IMR-90 (cell line): ENCODE measurements at regions not wholly inside any gene's neighbourhood (a gene's known extent, or its start where the extent isn't known, plus 50 kb on each side); places are given as distances from the start of the nearest gene placed in this dataset.

ENCODE experiments used
- ATAC-seq: fragments of 200-7000 bp; cut with Tn5 transposase; 2 replicates; pipeline ENCODE4 v1.9.1; 2020; ENCODE audit warnings: low read depth, mild to moderate bottlenecking, moderate library complexity
- BruUV-seq: library from RNA; stranded (reverse); fragments of 400-500 nt; replicated peaks from 2 replicates; lab custom pipeline; 2021; lab: Mats Ljungman, UMichigan
- CTCF ChIA-PET: fragments of 300-600 bp; formaldehyde crosslinking; extraction: SDS; loops from one replicate; lab custom pipeline; 2021; ENCODE audit warnings: antibody characterized with exemption; lab: Yijun Ruan, JAX
- POLR2A ChIA-PET: fragments of 300-600 bp; sonication (Branson Sonifier 250); formaldehyde crosslinking; loops from one replicate; lab custom pipeline; 2022; ENCODE audit warnings: antibody characterized with exemption; ENCODE audit not compliant: unreplicated experiment; lab: Charles Lee
- DNase-seq: peaks from one replicate; pipeline ENCODE4 v3.0.0; 2013
- H2AFZ ChIP-seq: replicated peaks from 2 replicates; pipeline ENCODE3; 2013; ENCODE audit warnings: low read length, mild to moderate bottlenecking; ENCODE audit not compliant: poor library complexity
- H2AK5ac ChIP-seq: 2 replicates; pipeline ENCODE4 v1.6.1; 2013; ENCODE audit warnings: low read depth, low read length, inconsistent platforms
- H2AK9ac ChIP-seq: replicated peaks from 2 replicates; pipeline ENCODE3; 2013; ENCODE audit warnings: mild to moderate bottlenecking, low read depth, low read length, moderate library complexity; ENCODE audit not compliant: poor library complexity
- H2BK120ac ChIP-seq: 2 replicates; pipeline ENCODE4 v1.6.1; 2013; ENCODE audit warnings: low read depth, low read length, inconsistent platforms
- H2BK15ac ChIP-seq: 3 replicates; pipeline ENCODE4 v1.6.1; 2013; ENCODE audit warnings: low read depth, low read length, inconsistent platforms
- H2BK20ac ChIP-seq: 2 replicates; pipeline ENCODE4 v1.6.1; 2013; ENCODE audit warnings: low read depth, mild to moderate bottlenecking, inconsistent platforms, low read length, moderate library complexity
- H2BK5ac ChIP-seq: 2 replicates; pipeline ENCODE4 v1.6.1; 2013; ENCODE audit warnings: mild to moderate bottlenecking, low read depth, low read length, inconsistent platforms; ENCODE audit not compliant: poor library complexity, severe bottlenecking
- H3K14ac ChIP-seq: replicated peaks from 2 replicates; pipeline ENCODE4 v1.6.1; 2013; ENCODE audit warnings: low read depth, low read length, inconsistent platforms
- H3K18ac ChIP-seq: 2 replicates; pipeline ENCODE4 v1.6.1; 2013; ENCODE audit warnings: low read depth, low read length, control low read depth
- H3K23ac ChIP-seq: 2 replicates; pipeline ENCODE4 v1.6.1; 2013; ENCODE audit warnings: low read depth, low read length, inconsistent platforms
- H3K27ac ChIP-seq: 2 replicates; pipeline ENCODE4 v1.5.1; 2013; ENCODE audit warnings: mild to moderate bottlenecking, control low read depth, low read length; ENCODE audit not compliant: insufficient read depth
- H3K27me3 ChIP-seq: 2 replicates; pipeline ENCODE4 v1.6.1; 2013; ENCODE audit warnings: low read length; ENCODE audit not compliant: control insufficient read depth, insufficient read depth
- H3K36me3 ChIP-seq: 2 replicates; pipeline ENCODE4 v1.6.1; 2013; ENCODE audit warnings: low read length, mixed read lengths; ENCODE audit not compliant: control insufficient read depth, insufficient read depth
- H3K4ac ChIP-seq: 2 replicates; pipeline ENCODE4 v1.6.1; 2013; ENCODE audit warnings: low read depth, low read length, inconsistent platforms
- H3K4me1 ChIP-seq: 2 replicates; pipeline ENCODE4 v1.6.1; 2013; ENCODE audit warnings: low read length, mixed read lengths; ENCODE audit not compliant: control insufficient read depth, insufficient read depth
- H3K4me2 ChIP-seq: 2 replicates; pipeline ENCODE4 v1.6.1; 2013; ENCODE audit warnings: low read depth, mild to moderate bottlenecking, control low read depth, low read length, moderate library complexity
- H3K4me3 ChIP-seq: 2 replicates; pipeline ENCODE4 v1.5.1; 2013; ENCODE audit warnings: low read depth, mild to moderate bottlenecking, control low read depth, low read length, moderate library complexity; ENCODE audit not compliant: insufficient read depth
- H3K56ac ChIP-seq: 2 replicates; pipeline ENCODE4 v1.6.1; 2013; ENCODE audit warnings: low read length, inconsistent platforms; ENCODE audit not compliant: insufficient read depth; ENCODE audit errors: extremely low read depth
- H3K79me1 ChIP-seq, 2 experiments: 2 replicates each; pipeline ENCODE4 v1.6.1; 2013; ENCODE audit warnings: low read length in 2 of 2, inconsistent platforms in 1 of 2, low read depth in 1 of 2
- H3K9ac ChIP-seq: 2 replicates; pipeline ENCODE4 v1.6.1; 2013; ENCODE audit warnings: low read depth, low read length, control low read depth
- H3K9me1 ChIP-seq: 2 replicates; pipeline ENCODE4 v1.6.1; 2013; ENCODE audit warnings: low read length, inconsistent platforms; ENCODE audit not compliant: insufficient read depth
- H3K9me3 ChIP-seq: 2 replicates; pipeline ENCODE4 v1.6.1; 2013; ENCODE audit warnings: low read length; ENCODE audit not compliant: control insufficient read depth, insufficient read depth
- H4K20me1 ChIP-seq: 2 replicates; pipeline ENCODE4 v1.6.1; 2013; ENCODE audit warnings: low read length, inconsistent platforms; ENCODE audit not compliant: insufficient read depth
- H4K5ac ChIP-seq: 2 replicates; pipeline ENCODE4 v1.6.1; 2013; ENCODE audit warnings: mild to moderate bottlenecking, low read depth, low read length, control low read depth
- H4K8ac ChIP-seq, 2 experiments: 2 replicates each; pipeline ENCODE4 v1.6.1; 2013; ENCODE audit warnings: low read depth in 2 of 2, low read length in 2 of 2, control low read depth in 1 of 2, inconsistent platforms in 1 of 2
- H4K91ac ChIP-seq: 2 replicates; pipeline ENCODE4 v1.6.1; 2013; ENCODE audit warnings: low read depth, low read length, inconsistent platforms; ENCODE audit not compliant: insufficient read depth
- BHLHE40 ChIP-seq: fragments of 150-350 bp; IDR thresholded peaks from 2 replicates; pipeline ENCODE4 v1.6.1; 2016; ENCODE audit warnings: mild to moderate bottlenecking, low read depth, low read length
- NFE2L2 ChIP-seq: fragments of 150-350 bp; IDR thresholded peaks from 2 replicates; pipeline ENCODE4 v1.6.1; 2016; ENCODE audit warnings: low read depth, mild to moderate bottlenecking, low read length
- USF2 ChIP-seq: fragments of 150-350 bp; IDR thresholded peaks from 2 replicates; pipeline ENCODE4 v1.6.1; 2017; ENCODE audit warnings: mild to moderate bottlenecking, antibody characterized with exemption, low read length, low read depth
- WGBS, 2 experiments: methylation state at CpG; one replicate each; pipeline versions ENCODE4 v1.1.5 to v1.1.7; 2013; ENCODE audit warnings: missing lambda C conversion rate in 2 of 2; ENCODE audit not compliant: insufficient read length in 1 of 2; ENCODE audit errors: extremely low coverage in 2 of 2; 5-methylcytosine and 5-hydroxymethylcytosine counted together
- dilution Hi-C: fragments of 300-500 bp; cut with HindIII; formaldehyde crosslinking; loops from one replicate; pipeline ENCODE4 v1.14.3; 2018; ENCODE audit warnings: low sequenced_read_pairs; ENCODE audit not compliant: unreplicated experiment
- in situ Hi-C: fragments of 300-500 bp; cut with MboI; formaldehyde crosslinking; loops from 3 replicates; pipeline ENCODE4 v1.14.3; 2019; ENCODE audit warnings: low sequenced_read_pairs, inconsistent platforms, mixed read lengths
- intact Hi-C: fragments of 100-400 bp; cut with micrococcal nuclease; formaldehyde crosslinking; loops from 2 replicates; pipeline ENCODE4 v1.10.0; 2022

- Histone ChIP-seq H2BK20ac (no peak overlapping the region), H3K23ac (no peak overlapping the region), H4K5ac (no peak overlapping the region), H3K4me2 (no peak overlapping the region), H3K14ac (no peak overlapping the region), H3K56ac (no peak overlapping the region), H3K9me1 (no peaks in the 10 kb centered on the region), H3K36me3 (no peaks in the 10 kb centered on the region), H2BK5ac (no peak overlapping the region), H3K27ac (no peak overlapping the region), H3K9me3 (no peaks in the 10 kb centered on the region), H2AK5ac (no peak overlapping the region), H3K18ac (no peak overlapping the region), H3K4me1 (no peaks in the 10 kb centered on the region), H3K4me3 (no peak overlapping the region), H3K79me1 (no peaks in the 10 kb centered on the region), H2BK120ac (no peak overlapping the region), H3K9ac (no peak overlapping the region), H3K4ac (no peak overlapping the region), H2BK15ac (no peak overlapping the region), H4K91ac (no peak overlapping the region), H2AK9ac (no peak overlapping the region), H4K8ac (no peak overlapping the region), H3K27me3 (peaks cover 2% of the 10 kb centered on the region; the same call in 1 of the 2 replicates), H2AFZ (no peak overlapping the region), H4K20me1 (no peaks in the 10 kb centered on the region)
- ATAC-seq (peak; percentile 44; the same call in 1 of the 2 replicates), DNase-seq (no peak)
- TF ChIP-seq NFE2L2 (no peak), BHLHE40 (no peak), USF2 (no peak)
- in situ Hi-C loops (no loop called here), dilution Hi-C loops (no loop called here), intact Hi-C loops (no loop called here)
- BruUV-seq, result no TSS peak
- ChIA-PET POLR2A (no interaction called here), CTCF (no interaction called here)
- no CpG with 5 or more reads among the region's 9 CpGs for WGBS, 2 experiments
Measured at GRCh38 chr2:148568597-148568996, 76.0 kb upstream of the EPC2 start.
